GM18507 (cell line): ENCODE measurements at regions not wholly inside any gene's neighbourhood (a gene's known extent, or its start where the extent isn't known, plus 50 kb on each side); places are given as distances from the start of the nearest gene placed in this dataset.

Experiments used
- DNase-seq: peaks from one replicate; pipeline ENCODE4 v3.0.0; 2011; ENCODE audit warnings: low read depth; ENCODE audit not compliant: insufficient read length; ENCODE audit errors: extremely low spot score
- FAIRE-seq: peaks from 2 replicates; lab custom pipeline; 2011; peaks lifted over from hg19 to GRCh38; lab: Jason Lieb, UNC

- FAIRE-seq (no peak), DNase-seq (no peak)
Observed at GRCh38 chr12:74454109-74454508, 83.5 kb upstream of the ATXN7L3B start.

GRCh38 chr12:74455429-74455828 is 82.2 kb upstream of the ATXN7L3B start:
- FAIRE-seq (no peak), DNase-seq (no peak)

- FAIRE-seq (no peak), DNase-seq (no peak)
Observed at GRCh38 chr12:74456431-74456830, 81.2 kb upstream of the ATXN7L3B start.

GRCh38 chr12:74468401-74468800 is 69.2 kb upstream of the ATXN7L3B start:
- FAIRE-seq (no peak), DNase-seq (no peak)

- no peak for FAIRE-seq
Observed at GRCh38 chr12:74476234-74476633, 61.4 kb upstream of the ATXN7L3B start.

GRCh38 chr12:74481078-74481477 is 56.6 kb upstream of the ATXN7L3B start:
- DNase-seq (no peak), FAIRE-seq (no peak)

More at GRCh38 chr12:74476234-74476633, 61.4 kb upstream of the ATXN7L3B start:
- no peak for DNase-seq

GRCh38 chr12:74482115-74482514 is 55.5 kb upstream of the ATXN7L3B start:
- FAIRE-seq (no peak), DNase-seq (no peak)

- no peak for DNase-seq
Observed at GRCh38 chr12:74483057-74483456, 54.6 kb upstream of the ATXN7L3B start.

More at GRCh38 chr12:74483057-74483456, 54.6 kb upstream of the ATXN7L3B start:
- no peak for FAIRE-seq
